Ecto neural progenitor cell (in vitro differentiated cells): ENCODE measurements at regions not wholly inside any gene's neighbourhood (a gene's known extent, or its start where the extent isn't known, plus 50 kb on each side); places are given as distances from the start of the nearest gene placed in this dataset.
"Not testable (repeated sequence)": the region's sequence is repeated elsewhere in the genome, so short reads cannot be mapped to it uniquely, and the experiment has no call there.

Experiments used
- DNase-seq: peaks from one replicate; pipeline ENCODE4 v3.0.0-alpha.2; 2018; ENCODE audit warnings: low spot score

- DNase-seq: peak; percentile 5
Measured at GRCh38 chr2:87486413-87486812, 261.5 kb upstream of the PLGLB2 start.

- DNase-seq: not testable (repeated sequence)
Measured at GRCh38 chr2:87488021-87488420, 259.9 kb upstream of the PLGLB2 start.

GRCh38 chr2:87488991-87489390 lies 258.9 kb upstream of the PLGLB2 start:
- peak; percentile 13 for DNase-seq

- not testable (repeated sequence) for DNase-seq
Measured at GRCh38 chr2:87494846-87495245, 253.0 kb upstream of the PLGLB2 start.

GRCh38 chr2:87495455-87495854 lies 252.4 kb upstream of the PLGLB2 start:
- not testable (repeated sequence) for DNase-seq

GRCh38 chr2:87496036-87497006 lies 251.6 kb upstream of the PLGLB2 start:
- not testable (repeated sequence) for DNase-seq

- not testable (repeated sequence) for DNase-seq
Measured at GRCh38 chr2:87497135-87497534, 250.8 kb upstream of the PLGLB2 start.

- DNase-seq: not testable (repeated sequence)
Measured at GRCh38 chr2:87497700-87498099, 250.2 kb upstream of the PLGLB2 start.

GRCh38 chr2:87498169-87498853 lies 249.6 kb upstream of the PLGLB2 start:
- not testable (repeated sequence) for DNase-seq

- not testable (repeated sequence) for DNase-seq
Measured at GRCh38 chr2:87498854-87499238, 249.0 kb upstream of the PLGLB2 start.

- DNase-seq: not testable (repeated sequence)
Measured at GRCh38 chr2:87499860-87500259, 248.0 kb upstream of the PLGLB2 start.

- DNase-seq: not testable (repeated sequence)
Measured at GRCh38 chr2:87500421-87500820, 247.5 kb upstream of the PLGLB2 start.

- DNase-seq: peak; percentile 12
Measured at GRCh38 chr2:87500951-87501350, 246.9 kb upstream of the PLGLB2 start.

- not testable (repeated sequence) for DNase-seq
Measured at GRCh38 chr2:87502948-87503347, 244.9 kb upstream of the PLGLB2 start.

GRCh38 chr2:87505239-87505638 lies 242.6 kb upstream of the PLGLB2 start:
- DNase-seq: not testable (repeated sequence)

- not testable (repeated sequence) for DNase-seq
Measured at GRCh38 chr2:87505909-87506308, 242.0 kb upstream of the PLGLB2 start.

- not testable (repeated sequence) for DNase-seq
Measured at GRCh38 chr2:87507378-87508348, 240.2 kb upstream of the PLGLB2 start.

- not testable (repeated sequence) for DNase-seq
Measured at GRCh38 chr2:87511195-87511778, 236.6 kb upstream of the PLGLB2 start.

GRCh38 chr2:87512864-87513530 lies 234.9 kb upstream of the PLGLB2 start:
- DNase-seq: not testable (repeated sequence)

GRCh38 chr2:87514034-87514433 lies 233.9 kb upstream of the PLGLB2 start:
- DNase-seq: not testable (repeated sequence)

- DNase-seq: not testable (repeated sequence)
Measured at GRCh38 chr2:87514515-87514914, 233.4 kb upstream of the PLGLB2 start.
